Epithelial cell of esophagus (primary cell): ENCODE measurements at regions not wholly inside any gene's neighbourhood (a gene's known extent, or its start where the extent isn't known, plus 50 kb on each side); places are given as distances from the start of the nearest gene placed in this dataset.
"Not testable (repeated sequence)": the region's sequence is repeated elsewhere in the genome, so short reads cannot be mapped to it uniquely, and the experiment has no call there.

ENCODE experiments used
- DNase-seq: peaks from one replicate; pipeline ENCODE4 v3.0.0; 2010; ENCODE audit warnings: low read depth
- H3K4me3 ChIP-seq: 2 replicates; pipeline ENCODE4 v1.5.1; 2011; ENCODE audit warnings: mild to moderate bottlenecking, low read length, control low read depth
- TF ChIP-seq, protein P1 (sequence below): IDR thresholded peaks from 2 replicates; pipeline ENCODE4 v1.5.1; 2011; ENCODE audit warnings: low read depth, mild to moderate bottlenecking, low read length, control low read depth, inconsistent platforms; ENCODE audit not compliant: insufficient read depth; ENCODE audit errors: missing control alignments

DNA sequence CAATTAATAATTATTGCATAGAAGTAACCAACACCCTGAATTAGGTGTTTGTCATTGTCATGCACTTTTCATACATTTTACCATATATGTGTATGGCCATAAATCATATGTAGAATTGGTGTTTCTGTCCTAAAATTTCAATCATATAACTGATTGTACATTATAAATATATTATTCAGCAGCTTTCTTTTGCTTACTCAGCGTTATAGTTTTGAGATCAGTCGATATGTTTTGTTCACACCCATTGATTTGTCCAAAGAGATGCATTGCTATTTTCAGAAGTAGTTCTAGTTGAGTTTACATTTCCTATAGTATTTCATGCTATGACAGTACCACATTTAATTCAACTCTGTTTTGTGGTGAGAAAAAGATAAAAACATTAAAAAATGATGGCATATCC, 50.5 kb upstream of the PARP4 start:
- TF ChIP-seq, protein P1, sequence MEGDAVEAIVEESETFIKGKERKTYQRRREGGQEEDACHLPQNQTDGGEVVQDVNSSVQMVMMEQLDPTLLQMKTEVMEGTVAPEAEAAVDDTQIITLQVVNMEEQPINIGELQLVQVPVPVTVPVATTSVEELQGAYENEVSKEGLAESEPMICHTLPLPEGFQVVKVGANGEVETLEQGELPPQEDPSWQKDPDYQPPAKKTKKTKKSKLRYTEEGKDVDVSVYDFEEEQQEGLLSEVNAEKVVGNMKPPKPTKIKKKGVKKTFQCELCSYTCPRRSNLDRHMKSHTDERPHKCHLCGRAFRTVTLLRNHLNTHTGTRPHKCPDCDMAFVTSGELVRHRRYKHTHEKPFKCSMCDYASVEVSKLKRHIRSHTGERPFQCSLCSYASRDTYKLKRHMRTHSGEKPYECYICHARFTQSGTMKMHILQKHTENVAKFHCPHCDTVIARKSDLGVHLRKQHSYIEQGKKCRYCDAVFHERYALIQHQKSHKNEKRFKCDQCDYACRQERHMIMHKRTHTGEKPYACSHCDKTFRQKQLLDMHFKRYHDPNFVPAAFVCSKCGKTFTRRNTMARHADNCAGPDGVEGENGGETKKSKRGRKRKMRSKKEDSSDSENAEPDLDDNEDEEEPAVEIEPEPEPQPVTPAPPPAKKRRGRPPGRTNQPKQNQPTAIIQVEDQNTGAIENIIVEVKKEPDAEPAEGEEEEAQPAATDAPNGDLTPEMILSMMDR, result no peak
- DNase-seq, result no peak
- no peak overlapping the region for H3K4me3 ChIP-seq

GRCh38 chr13:24563971-24564370, 51.4 kb upstream of the PARP4 start:
- not testable (repeated sequence) for DNase-seq, H3K4me3 ChIP-seq

DNA sequence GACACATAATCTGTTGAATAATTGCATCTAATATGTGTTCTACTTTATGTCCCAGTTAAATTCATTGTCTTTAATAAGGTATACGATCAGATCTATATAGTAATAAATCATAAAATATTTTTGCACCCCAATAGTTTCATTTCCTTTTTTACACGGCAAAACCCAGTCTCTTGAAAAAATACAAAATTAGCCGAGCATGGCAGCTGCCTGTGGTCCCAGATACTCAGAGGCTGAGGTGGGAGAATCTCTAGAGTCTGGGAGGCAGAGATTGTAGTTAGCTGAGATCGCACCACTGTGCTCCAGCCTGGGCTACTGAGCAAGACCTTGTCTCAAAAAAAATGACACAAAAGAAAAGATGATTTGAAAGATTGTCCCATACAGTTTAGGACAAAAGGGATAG, 52.3 kb upstream of the PARP4 start:
- TF ChIP-seq, protein P1, result no peak

DNA sequence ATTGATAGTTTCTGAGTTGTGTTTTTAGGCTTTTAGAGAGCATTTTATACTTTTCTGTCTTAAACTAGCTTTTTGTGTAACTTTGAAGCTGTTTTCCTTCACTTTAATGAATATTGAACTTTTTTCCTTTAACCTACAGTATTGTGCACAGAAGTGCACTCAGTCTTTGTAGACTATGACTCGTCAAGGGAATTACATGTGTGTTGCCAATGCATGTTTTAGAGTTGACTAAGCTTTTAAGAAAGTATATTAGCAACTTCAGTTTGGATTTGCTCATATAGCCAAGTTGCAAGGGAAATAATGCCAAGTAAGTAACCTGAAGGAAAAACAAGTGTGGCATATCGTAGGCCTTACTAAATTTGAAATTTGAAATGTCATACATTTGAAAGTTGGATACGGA, 55.0 kb upstream of the PARP4 start:
- DNase-seq, result peak; percentile 84
- not testable (repeated sequence) for H3K4me3 ChIP-seq

More for the DNA sequence above, 52.3 kb upstream of the PARP4 start:
- H3K4me3 ChIP-seq, result no peak overlapping the region
- DNase-seq, result no peak

DNA sequence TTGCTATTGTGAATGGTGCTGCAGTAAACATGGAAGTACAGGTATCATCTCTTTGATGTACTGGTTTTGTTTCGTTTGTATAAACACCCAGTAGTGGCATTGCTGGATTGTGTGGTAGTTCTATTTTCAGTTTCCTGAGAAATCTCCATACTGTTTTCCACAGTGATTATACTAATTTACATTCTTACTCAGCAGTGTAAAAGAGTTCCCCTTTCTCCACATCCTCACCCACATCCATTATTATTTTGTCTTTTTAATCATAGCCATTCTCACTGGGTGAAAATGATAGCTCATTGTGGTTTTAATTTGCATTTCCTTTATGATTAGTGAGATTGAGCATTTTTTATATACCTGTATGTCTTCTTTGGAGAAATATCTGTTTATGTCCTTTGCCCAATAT, 62.3 kb upstream of the PARP4 start:
- TF ChIP-seq, protein P1, result no peak
- DNase-seq, result no peak
- no peak overlapping the region for H3K4me3 ChIP-seq

DNA sequence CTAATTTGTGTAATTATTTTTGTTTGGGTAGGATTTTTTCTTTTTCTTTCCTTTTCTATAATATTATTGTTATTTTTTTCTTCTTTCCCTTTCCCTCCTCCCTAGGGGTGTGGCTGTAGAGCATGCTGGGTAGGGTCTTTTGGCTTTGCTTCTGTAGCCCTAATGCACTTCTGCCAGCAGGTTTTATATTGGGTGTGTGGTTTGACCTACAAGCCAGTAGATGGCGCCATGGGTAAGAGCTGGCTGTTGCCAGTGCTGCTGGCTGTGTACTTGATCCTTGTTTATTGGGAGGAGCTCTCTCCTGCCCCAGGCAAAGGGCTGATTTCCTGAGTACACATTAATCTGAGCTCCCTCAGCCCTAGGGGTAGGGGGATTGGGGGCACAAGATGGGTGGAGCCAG, 67.7 kb upstream of the PARP4 start:
- TF ChIP-seq, protein P1, result peak; percentile 25
- not testable (repeated sequence) for H3K4me3 ChIP-seq
- peak; percentile 4 for DNase-seq

DNA sequence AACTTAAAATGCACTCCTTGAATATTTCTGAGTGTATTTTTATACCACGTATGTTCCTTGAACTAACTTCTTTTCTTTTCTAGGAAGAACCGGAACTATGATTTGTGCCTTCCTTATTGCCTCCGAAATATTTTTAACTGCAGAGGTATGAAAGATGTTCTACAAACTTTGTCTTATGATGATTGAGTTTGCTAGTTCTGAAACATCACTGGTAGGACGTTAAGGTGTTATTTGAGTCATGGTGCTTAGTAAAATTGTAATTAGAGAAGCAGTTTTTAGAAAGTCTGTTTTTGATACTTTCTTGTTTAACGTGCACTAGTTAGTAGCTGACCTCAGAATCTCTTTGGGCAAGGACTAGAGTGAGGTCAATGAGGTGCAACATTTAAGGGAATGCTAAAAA, 69.0 kb upstream of the PARP4 start:
- not testable (repeated sequence) for H3K4me3 ChIP-seq, DNase-seq

GRCh38 chr13:24591697-24592096, 79.1 kb upstream of the PARP4 start:
- H3K4me3 ChIP-seq, result not testable (repeated sequence)
- DNase-seq, result peak; percentile 17

GRCh38 chr13:24597906-24598670, 82.1 kb upstream of the ATP12A start:
- H3K4me3 ChIP-seq, DNase-seq: not testable (repeated sequence)

DNA sequence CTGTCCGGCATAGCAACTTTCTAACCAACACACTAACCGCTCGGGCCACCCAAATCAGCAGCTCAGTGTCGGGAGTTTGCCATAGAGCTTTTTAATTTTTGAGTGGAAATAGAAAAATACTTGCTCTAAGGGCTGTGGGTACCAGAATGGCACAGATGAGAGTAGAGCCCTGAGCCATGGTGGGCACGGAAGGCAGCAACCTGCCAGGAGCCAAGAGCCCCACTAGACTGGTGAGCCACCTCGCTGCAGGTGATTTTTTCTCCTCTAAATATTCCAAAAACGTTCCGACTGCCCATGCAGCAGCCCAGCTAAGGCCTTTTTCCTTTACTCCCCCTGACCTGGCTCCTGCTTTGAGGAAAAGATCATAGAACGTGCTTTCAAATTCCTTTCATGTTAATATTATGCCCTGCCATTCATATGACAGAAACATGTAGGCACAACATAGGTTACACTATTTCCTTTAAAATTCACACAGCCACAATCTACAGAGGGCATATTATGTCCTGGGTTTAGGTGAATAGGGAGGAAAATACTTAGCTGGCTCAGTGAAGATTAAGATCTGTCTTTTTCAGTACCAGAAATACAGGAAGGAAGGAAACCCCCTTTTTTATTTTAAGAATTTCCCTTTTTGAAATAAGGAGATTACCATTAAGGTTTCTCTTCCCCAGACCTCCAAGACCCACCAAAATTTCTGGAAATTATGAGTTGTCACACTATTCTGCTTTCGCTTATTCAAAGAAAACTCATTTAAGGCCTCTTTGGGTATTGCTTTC, 81.0 kb upstream of the ATP12A start:
- not testable (repeated sequence) for H3K4me3 ChIP-seq, DNase-seq
